ENCODE measurements at regions not wholly inside any gene's neighbourhood (a gene's known extent, or its start where the extent isn't known, plus 50 kb on each side); places are given as distances from the start of the nearest gene placed in this dataset.

DNA sequence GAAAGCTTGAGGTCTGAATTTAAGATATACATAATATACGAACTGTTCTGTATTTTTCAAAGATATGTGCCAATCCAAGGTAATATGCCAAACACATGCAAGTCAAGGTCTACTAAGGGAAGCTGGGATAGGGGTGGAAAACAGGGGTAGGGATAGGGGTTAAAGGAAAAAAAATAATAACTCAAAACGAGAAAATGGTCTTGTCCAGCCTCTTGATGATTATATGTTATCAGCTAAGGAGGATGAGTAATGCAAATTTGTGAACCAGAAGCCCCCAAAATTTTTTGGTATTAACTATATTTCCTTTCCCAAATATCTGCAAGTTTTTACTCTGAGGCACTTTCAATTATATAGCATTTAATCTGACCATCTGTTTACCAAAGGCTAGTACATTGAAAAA is 219.3 kb downstream of the ZEB2 start:
- H3K4me2 ChIP-seq = no peak overlapping the region
- H3K9me3 Mint-ChIP-seq = peaks cover 18% of the 10 kb centered on the region
- H3K36me3 ChIP-seq = no peaks in the 10 kb centered on the region
- peaks cover 50% of the 10 kb centered on the region for H3K79me2 ChIP-seq (ENCODE audit: low read depth)
- no peak overlapping the region for H3K27ac ChIP-seq
- H3K9me3 ChIP-seq (ENCODE audit: low read depth) = no peaks in the 10 kb centered on the region
- H3K27me3 Mint-ChIP-seq (ENCODE audit: insufficient read depth, low read depth) = no peaks in the 10 kb centered on the region
- H3K27me3 ChIP-seq = no peaks in the 10 kb centered on the region
- no peaks in the 10 kb centered on the region for H4K20me1 ChIP-seq (ENCODE audit: low read depth)
- H3K36me3 Mint-ChIP-seq = peaks cover 16% of the 10 kb centered on the region
- H3K9ac ChIP-seq = no peak overlapping the region
- no peaks in the 10 kb centered on the region for H3K4me1 ChIP-seq
- H3K4me3 ChIP-seq = no peak overlapping the region
- no peak overlapping the region for H2AFZ ChIP-seq (replicated peaks)
- no peak overlapping the region for H3K27ac Mint-ChIP-seq
- no peak for DNase-seq (ENCODE audit: low spot score)
- no peak overlapping the region for H3K4me3 Mint-ChIP-seq
- H3F3A ChIP-seq (ENCODE audit: low read depth) = no peaks in the 10 kb centered on the region
- TF ChIP-seq EZH2phosphoT487 (IDR thresholded peaks at IDR 0.05) (no peak), EZH2 (IDR thresholded peaks at IDR 0.05) (no peak)
- TF ChIP-seq, protein P1, sequence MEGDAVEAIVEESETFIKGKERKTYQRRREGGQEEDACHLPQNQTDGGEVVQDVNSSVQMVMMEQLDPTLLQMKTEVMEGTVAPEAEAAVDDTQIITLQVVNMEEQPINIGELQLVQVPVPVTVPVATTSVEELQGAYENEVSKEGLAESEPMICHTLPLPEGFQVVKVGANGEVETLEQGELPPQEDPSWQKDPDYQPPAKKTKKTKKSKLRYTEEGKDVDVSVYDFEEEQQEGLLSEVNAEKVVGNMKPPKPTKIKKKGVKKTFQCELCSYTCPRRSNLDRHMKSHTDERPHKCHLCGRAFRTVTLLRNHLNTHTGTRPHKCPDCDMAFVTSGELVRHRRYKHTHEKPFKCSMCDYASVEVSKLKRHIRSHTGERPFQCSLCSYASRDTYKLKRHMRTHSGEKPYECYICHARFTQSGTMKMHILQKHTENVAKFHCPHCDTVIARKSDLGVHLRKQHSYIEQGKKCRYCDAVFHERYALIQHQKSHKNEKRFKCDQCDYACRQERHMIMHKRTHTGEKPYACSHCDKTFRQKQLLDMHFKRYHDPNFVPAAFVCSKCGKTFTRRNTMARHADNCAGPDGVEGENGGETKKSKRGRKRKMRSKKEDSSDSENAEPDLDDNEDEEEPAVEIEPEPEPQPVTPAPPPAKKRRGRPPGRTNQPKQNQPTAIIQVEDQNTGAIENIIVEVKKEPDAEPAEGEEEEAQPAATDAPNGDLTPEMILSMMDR (IDR thresholded peaks at IDR 0.05) = no peak
- no peaks in the 10 kb centered on the region for H3K4me1 Mint-ChIP-seq

- Histone ChIP-seq H4K20me1 (ENCODE audit: low read depth) (no peaks in the 10 kb centered on the region), H2AFZ (replicated peaks) (no peak overlapping the region), H3K36me3 (no peaks in the 10 kb centered on the region), H3K9ac (no peak overlapping the region), H3K27ac (no peak overlapping the region), H3K4me3 (no peak overlapping the region), H3K79me2 (ENCODE audit: low read depth) (peaks cover 15% of the 10 kb centered on the region), H3F3A (ENCODE audit: low read depth) (no peaks in the 10 kb centered on the region), H3K9me3 (ENCODE audit: low read depth) (no peaks in the 10 kb centered on the region), H3K4me2 (no peak overlapping the region), H3K4me1 (no peaks in the 10 kb centered on the region), H3K27me3 (no peaks in the 10 kb centered on the region)
- Mint-ChIP-seq H3K27ac (no peak overlapping the region), H3K4me3 (no peak overlapping the region), H3K27me3 (ENCODE audit: insufficient read depth, low read depth) (no peaks in the 10 kb centered on the region), H3K9me3 (peaks cover 18% of the 10 kb centered on the region), H3K4me1 (no peaks in the 10 kb centered on the region), H3K36me3 (peaks cover 15% of the 10 kb centered on the region)
- TF ChIP-seq EZH2phosphoT487 (IDR thresholded peaks at IDR 0.05) (no peak), EZH2 (IDR thresholded peaks at IDR 0.05) (no peak)
- TF ChIP-seq, protein P1 (IDR thresholded peaks at IDR 0.05) = no peak
- no peak for DNase-seq (ENCODE audit: low spot score)
Measured at GRCh38 chr2:144290276-144290675, 229.6 kb downstream of the ZEB2 start.

DNA sequence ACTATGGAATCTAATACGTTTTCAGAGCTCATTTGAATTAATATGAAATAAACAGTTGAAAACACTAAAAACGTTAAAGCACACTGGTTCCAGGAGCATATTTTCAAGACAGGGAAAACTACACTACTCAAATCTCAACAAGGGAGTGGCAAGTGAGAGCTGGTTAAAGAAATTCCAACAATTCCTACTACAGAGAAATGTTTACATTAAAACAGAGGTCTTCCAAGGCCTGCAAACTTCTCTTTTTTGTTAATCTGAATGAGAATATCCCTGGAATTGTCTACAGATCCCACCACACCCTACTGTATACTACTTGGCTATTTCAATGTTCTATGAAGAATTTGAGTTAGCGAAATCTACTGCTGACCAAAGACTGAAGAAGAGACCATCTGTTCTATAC is 231.5 kb downstream of the ZEB2 start:
- Mint-ChIP-seq H3K4me1 (no peaks in the 10 kb centered on the region), H3K27ac (no peak overlapping the region), H3K4me3 (no peak overlapping the region), H3K9me3 (peaks cover 18% of the 10 kb centered on the region), H3K36me3 (peaks cover 15% of the 10 kb centered on the region), H3K27me3 (ENCODE audit: insufficient read depth, low read depth) (no peaks in the 10 kb centered on the region)
- Histone ChIP-seq H4K20me1 (ENCODE audit: low read depth) (no peaks in the 10 kb centered on the region), H3K4me1 (no peaks in the 10 kb centered on the region), H3F3A (ENCODE audit: low read depth) (no peaks in the 10 kb centered on the region), H3K79me2 (ENCODE audit: low read depth) (peaks cover 15% of the 10 kb centered on the region), H3K4me3 (no peak overlapping the region), H3K27me3 (no peaks in the 10 kb centered on the region), H3K4me2 (no peak overlapping the region), H3K27ac (no peak overlapping the region), H2AFZ (replicated peaks) (no peak overlapping the region), H3K9me3 (ENCODE audit: low read depth) (no peaks in the 10 kb centered on the region), H3K36me3 (no peaks in the 10 kb centered on the region), H3K9ac (no peak overlapping the region)
- no peak for DNase-seq (ENCODE audit: low spot score)
- no peak for TF ChIP-seq EZH2phosphoT487 (IDR thresholded peaks at IDR 0.05)
- no peak for TF ChIP-seq EZH2 (IDR thresholded peaks at IDR 0.05)
- TF ChIP-seq, protein P1 (IDR thresholded peaks at IDR 0.05) = no peak

Data from neural progenitor cell (in vitro differentiated cells).